OCI-LY3 (cell line): ENCODE measurements at regions not wholly inside any gene's neighbourhood (a gene's known extent, or its start where the extent isn't known, plus 50 kb on each side); places are given as distances from the start of the nearest gene placed in this dataset.

Experiments
- H2AFZ ChIP-seq: fragments of 200-600, 300-600 bp; shearing (Covaris generic); 2 replicates; pipeline ENCODE4 v1.6.0; 2014; ENCODE audit warnings: antibody characterized with exemption, low read depth, low read length
- H3K27ac ChIP-seq: fragments of 200-600, 300-600 bp; sonication (generic); 2 replicates; pipeline ENCODE4 v1.5.1; 2014; ENCODE audit warnings: mild to moderate bottlenecking, low read length, moderate library complexity, mixed read lengths
- H3K27me3 ChIP-seq: fragments of 200-600, 300-600 bp; sonication (generic); 2 replicates; pipeline ENCODE4 v1.6.1; 2014; ENCODE audit warnings: low read depth, low read length, mixed read lengths
- H3K36me3 ChIP-seq: fragments of 200-600, 300-600 bp; sonication (generic); replicated peaks from 2 replicates; pipeline ENCODE3; 2014; ENCODE audit warnings: low read depth, low read length, mixed read lengths
- H3K4me1 ChIP-seq: fragments of 300-600, 200-600 bp; sonication (generic); 2 replicates; pipeline ENCODE4 v1.6.1; 2014; ENCODE audit warnings: low read length, mixed read lengths
- H3K4me2 ChIP-seq: fragments of 200-600, 300-600 bp; sonication (generic); 2 replicates; pipeline ENCODE4 v1.6.1; 2014; ENCODE audit warnings: low read length, mixed read lengths
- H3K4me3 ChIP-seq: fragments of 300-600, 200-600 bp; sonication (generic); 2 replicates; pipeline ENCODE4 v1.5.1; 2014; ENCODE audit warnings: antibody characterized with exemption, mild to moderate bottlenecking, low read length, moderate library complexity
- H3K79me2 ChIP-seq: fragments of 300-600, 200-600 bp; shearing (Covaris generic); 2 replicates; pipeline ENCODE4 v1.6.1; 2014; ENCODE audit warnings: mild to moderate bottlenecking, low read length, mixed read lengths
- H3K9ac ChIP-seq: fragments of 300-600, 200-600 bp; shearing (Covaris generic); 2 replicates; pipeline ENCODE4 v1.6.0; 2014; ENCODE audit warnings: mild to moderate bottlenecking, low read length, moderate library complexity
- H3K9me3 ChIP-seq: fragments of 200-600, 300-600 bp; shearing (Covaris generic); 2 replicates; pipeline ENCODE4 v1.6.1; 2014; ENCODE audit warnings: low read length, mixed read lengths; ENCODE audit not compliant: insufficient read depth
- H4K20me1 ChIP-seq: fragments of 200-600, 300-600 bp; sonication (generic); 2 replicates; pipeline ENCODE4 v1.6.1; 2016; ENCODE audit warnings: low read length, mixed read lengths; ENCODE audit not compliant: insufficient read depth
- EZH2phosphoT487 ChIP-seq: fragments of 200-600 bp; shearing (Covaris generic); IDR thresholded peaks from 2 replicates; pipeline ENCODE4 v1.6.1; 2018; ENCODE audit warnings: antibody characterized with exemption, mixed run types, low read depth
- TF ChIP-seq, protein P1 (sequence below): fragments of 200-600, 300-600 bp; sonication (generic); IDR thresholded peaks from 2 replicates; pipeline ENCODE4 v1.5.1; 2014; ENCODE audit warnings: antibody characterized with exemption, low read length, low read depth

DNA sequence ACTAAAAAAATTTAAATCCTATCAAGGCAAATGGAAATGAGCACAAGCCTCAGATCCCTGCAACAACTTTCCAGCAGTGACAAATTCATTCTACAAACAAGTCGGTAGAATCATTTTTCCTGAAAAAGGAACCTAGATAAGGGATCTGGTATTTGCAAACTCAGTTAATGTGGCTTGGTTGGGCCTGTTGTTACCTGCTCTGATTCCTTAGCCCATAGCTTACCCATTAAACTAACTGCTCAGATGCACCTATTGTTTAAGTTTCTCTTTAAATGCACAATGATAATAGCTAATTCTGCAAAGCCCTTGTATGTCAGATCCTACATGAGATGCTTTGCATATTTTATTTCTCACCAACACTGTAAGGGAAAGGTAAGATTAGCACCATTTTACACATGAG lies 377.4 kb upstream of the RGMA start:
- Histone ChIP-seq H3K9me3 (no peaks in the 10 kb centered on the region), H3K27ac (no peak overlapping the region), H4K20me1 (no peaks in the 10 kb centered on the region), H3K79me2 (no peaks in the 10 kb centered on the region), H2AFZ (no peak overlapping the region), H3K9ac (no peak overlapping the region), H3K36me3 (no peaks in the 10 kb centered on the region), H3K4me2 (no peak overlapping the region), H3K27me3 (no peaks in the 10 kb centered on the region), H3K4me3 (no peak overlapping the region), H3K4me1 (no peaks in the 10 kb centered on the region)
- TF ChIP-seq, protein P1, sequence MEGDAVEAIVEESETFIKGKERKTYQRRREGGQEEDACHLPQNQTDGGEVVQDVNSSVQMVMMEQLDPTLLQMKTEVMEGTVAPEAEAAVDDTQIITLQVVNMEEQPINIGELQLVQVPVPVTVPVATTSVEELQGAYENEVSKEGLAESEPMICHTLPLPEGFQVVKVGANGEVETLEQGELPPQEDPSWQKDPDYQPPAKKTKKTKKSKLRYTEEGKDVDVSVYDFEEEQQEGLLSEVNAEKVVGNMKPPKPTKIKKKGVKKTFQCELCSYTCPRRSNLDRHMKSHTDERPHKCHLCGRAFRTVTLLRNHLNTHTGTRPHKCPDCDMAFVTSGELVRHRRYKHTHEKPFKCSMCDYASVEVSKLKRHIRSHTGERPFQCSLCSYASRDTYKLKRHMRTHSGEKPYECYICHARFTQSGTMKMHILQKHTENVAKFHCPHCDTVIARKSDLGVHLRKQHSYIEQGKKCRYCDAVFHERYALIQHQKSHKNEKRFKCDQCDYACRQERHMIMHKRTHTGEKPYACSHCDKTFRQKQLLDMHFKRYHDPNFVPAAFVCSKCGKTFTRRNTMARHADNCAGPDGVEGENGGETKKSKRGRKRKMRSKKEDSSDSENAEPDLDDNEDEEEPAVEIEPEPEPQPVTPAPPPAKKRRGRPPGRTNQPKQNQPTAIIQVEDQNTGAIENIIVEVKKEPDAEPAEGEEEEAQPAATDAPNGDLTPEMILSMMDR, result no peak
- TF ChIP-seq EZH2phosphoT487, result no peak

DNA sequence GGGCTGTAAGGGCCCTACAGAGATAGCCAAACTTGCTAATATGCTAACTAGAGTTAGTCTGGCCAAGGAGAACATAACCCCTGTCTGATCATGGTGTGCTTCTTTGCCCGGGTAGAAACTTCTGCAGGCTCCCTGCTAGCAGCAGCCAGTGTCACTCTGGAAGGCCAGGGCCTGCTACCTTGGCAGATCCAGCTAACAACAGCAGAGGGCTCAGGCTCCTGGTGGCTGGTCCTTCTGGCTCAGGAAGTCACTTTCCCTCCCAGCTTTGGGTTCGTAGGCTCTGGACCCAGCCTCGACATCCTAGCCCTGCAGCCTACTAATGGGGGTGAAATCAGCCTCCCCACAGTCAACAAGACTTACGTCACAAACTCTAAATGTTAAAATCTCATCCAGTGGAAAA lies 373.7 kb upstream of the RGMA start:
- no peak overlapping the region for H2AFZ ChIP-seq
- no peaks in the 10 kb centered on the region for H4K20me1 ChIP-seq
- no peak for TF ChIP-seq EZH2phosphoT487
- TF ChIP-seq, protein P1, result no peak
- no peaks in the 10 kb centered on the region for H3K79me2 ChIP-seq
- H3K9ac ChIP-seq, result no peak overlapping the region
- H3K9me3 ChIP-seq, result no peaks in the 10 kb centered on the region
- H3K27me3 ChIP-seq, result no peaks in the 10 kb centered on the region
- no peaks in the 10 kb centered on the region for H3K4me1 ChIP-seq
- no peak overlapping the region for H3K4me2 ChIP-seq
- no peaks in the 10 kb centered on the region for H3K36me3 ChIP-seq
- H3K4me3 ChIP-seq, result no peak overlapping the region
- H3K27ac ChIP-seq, result no peak overlapping the region

DNA sequence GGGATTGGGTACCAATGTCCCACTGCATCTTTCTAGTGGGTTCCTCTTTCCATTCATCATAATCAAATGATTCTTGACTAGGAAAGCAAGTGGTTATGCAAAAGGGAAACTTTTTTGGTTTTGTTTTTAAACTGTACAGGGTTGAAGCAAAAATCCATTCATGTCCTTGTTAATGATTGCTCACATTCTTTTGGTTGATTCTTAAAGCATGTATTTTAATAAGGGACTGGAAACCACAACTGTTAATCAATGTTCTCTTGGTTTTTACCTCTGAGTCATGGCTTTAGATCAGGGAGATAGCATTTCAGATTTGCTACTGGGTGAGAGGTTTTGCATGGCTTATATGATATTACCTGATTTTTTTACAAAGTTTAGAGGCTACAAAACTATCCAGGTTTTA lies 371.7 kb upstream of the RGMA start:
- no peaks in the 10 kb centered on the region for H3K27me3 ChIP-seq
- H4K20me1 ChIP-seq, result no peaks in the 10 kb centered on the region
- no peak overlapping the region for H3K4me2 ChIP-seq
- no peaks in the 10 kb centered on the region for H3K79me2 ChIP-seq
- H3K4me3 ChIP-seq, result no peak overlapping the region
- no peak overlapping the region for H3K9ac ChIP-seq
- H3K9me3 ChIP-seq, result no peaks in the 10 kb centered on the region
- no peaks in the 10 kb centered on the region for H3K4me1 ChIP-seq
- no peak overlapping the region for H2AFZ ChIP-seq
- no peaks in the 10 kb centered on the region for H3K36me3 ChIP-seq
- H3K27ac ChIP-seq, result no peak overlapping the region
- no peak for TF ChIP-seq EZH2phosphoT487
- TF ChIP-seq, protein P1, result no peak

DNA sequence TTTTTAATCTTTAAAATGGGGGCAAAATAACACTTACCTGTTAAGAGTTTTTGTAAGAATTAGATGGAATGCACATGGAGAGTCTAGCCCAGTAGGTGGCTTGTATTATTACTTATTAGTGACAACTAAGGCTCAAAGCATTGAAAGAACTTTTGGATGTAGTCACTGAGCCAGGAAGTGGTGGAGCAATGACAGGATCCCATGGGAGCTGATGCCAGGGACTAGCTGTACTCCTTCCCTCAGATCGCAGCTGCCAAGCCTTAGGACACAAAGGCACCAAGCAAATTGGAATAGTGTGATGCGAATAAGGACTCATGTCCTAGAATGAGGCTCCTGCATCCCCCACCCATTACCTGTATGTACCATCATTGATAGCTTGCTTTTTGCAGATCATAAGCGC lies 370.4 kb upstream of the RGMA start:
- Histone ChIP-seq H3K27ac (no peak overlapping the region), H3K9me3 (no peaks in the 10 kb centered on the region), H4K20me1 (no peaks in the 10 kb centered on the region), H3K36me3 (no peaks in the 10 kb centered on the region), H3K9ac (no peak overlapping the region), H3K27me3 (no peaks in the 10 kb centered on the region), H3K4me3 (no peak overlapping the region), H3K79me2 (no peaks in the 10 kb centered on the region), H3K4me1 (no peaks in the 10 kb centered on the region), H2AFZ (no peak overlapping the region), H3K4me2 (no peak overlapping the region)
- TF ChIP-seq EZH2phosphoT487, result no peak
- TF ChIP-seq, protein P1, result no peak
